ENCODE measurements at regions not wholly inside any gene's neighbourhood (a gene's known extent, or its start where the extent isn't known, plus 50 kb on each side); places are given as distances from the start of the nearest gene placed in this dataset.

GRCh38 chr1:63046539-63046938 lies 262.6 kb downstream of the ATG4C start:
- no TSS peak for BruUV-seq (replicated peaks)
- Histone ChIP-seq H3K27ac (ENCODE audit: low read depth, low read length, poor library complexity, severe bottlenecking) (no peak overlapping the region), H3K79me2 (ENCODE audit: insufficient read depth, low read depth, low read length) (no peaks in the 10 kb centered on the region), H3K9me2 (ENCODE audit: insufficient read depth, low read length) (no peaks in the 10 kb centered on the region), H2AFZ (ENCODE audit: low read length) (no peak overlapping the region), H3K36me3 (ENCODE audit: insufficient read depth, low read length) (no peaks in the 10 kb centered on the region), H3K9me3 (ENCODE audit: low read length) (no peaks in the 10 kb centered on the region), H3K4me3 (ENCODE audit: low read depth, low read length, poor library complexity, severe bottlenecking) (no peak overlapping the region), H3K4me2 (ENCODE audit: low read length) (no peak overlapping the region), H4K20me1 (ENCODE audit: insufficient read depth, low read length) (no peaks in the 10 kb centered on the region), H3K4me1 (ENCODE audit: insufficient read depth, low read length, poor library complexity, severe bottlenecking) (no peaks in the 10 kb centered on the region)
- TF ChIP-seq CTCF (conservative IDR thresholded peaks at IDR 0.05; ENCODE audit: low read length) (no peak), EZH2phosphoT487 (IDR thresholded peaks at IDR 0.05; ENCODE audit: borderline replicate concordance, low read depth, low read length) (no peak)
- CTCF ChIA-PET (ENCODE audit: unreplicated experiment) = no interaction called here
- POLR2A ChIA-PET = interaction anchor here (1.0 kb wide), 1 partner anchor 155 kb away, joined by 3 read pairs; no protein-coding TSS in a partner anchor
- intact Hi-C loops (cut with micrococcal nuclease; ENCODE audit: unreplicated experiment) = no loop called here
- no peak for DNase-seq (ENCODE audit: low spot score)

GRCh38 chr1:63049135-63049534 lies 265.2 kb downstream of the ATG4C start:
- ChIA-PET POLR2A (no interaction called here), CTCF (ENCODE audit: unreplicated experiment) (no interaction called here)
- H2AFZ ChIP-seq (ENCODE audit: low read length) = no peak overlapping the region
- no peak for DNase-seq (ENCODE audit: low spot score)
- no peak overlapping the region for H3K4me2 ChIP-seq (ENCODE audit: low read length)
- H3K9me3 ChIP-seq (ENCODE audit: low read length) = no peaks in the 10 kb centered on the region
- no peaks in the 10 kb centered on the region for H3K79me2 ChIP-seq (ENCODE audit: insufficient read depth, low read depth, low read length)
- no peaks in the 10 kb centered on the region for H3K4me1 ChIP-seq (ENCODE audit: insufficient read depth, low read length, poor library complexity, severe bottlenecking)
- intact Hi-C loops (cut with micrococcal nuclease; ENCODE audit: unreplicated experiment) = no loop called here
- H3K4me3 ChIP-seq (ENCODE audit: low read depth, low read length, poor library complexity, severe bottlenecking) = no peak overlapping the region
- no peaks in the 10 kb centered on the region for H3K36me3 ChIP-seq (ENCODE audit: insufficient read depth, low read length)
- H3K27ac ChIP-seq (ENCODE audit: low read depth, low read length, poor library complexity, severe bottlenecking) = no peak overlapping the region
- no peaks in the 10 kb centered on the region for H3K9me2 ChIP-seq (ENCODE audit: insufficient read depth, low read length)
- TF ChIP-seq EZH2phosphoT487 (IDR thresholded peaks at IDR 0.05; ENCODE audit: borderline replicate concordance, low read depth, low read length) (no peak), CTCF (conservative IDR thresholded peaks at IDR 0.05; ENCODE audit: low read length) (no peak)
- BruUV-seq (replicated peaks) = no TSS peak
- no peaks in the 10 kb centered on the region for H4K20me1 ChIP-seq (ENCODE audit: insufficient read depth, low read length)

- POLR2A ChIA-PET = no interaction called here
- TF ChIP-seq EZH2phosphoT487 (IDR thresholded peaks at IDR 0.05; ENCODE audit: borderline replicate concordance, low read depth, low read length) = no peak
- TF ChIP-seq CTCF (conservative IDR thresholded peaks at IDR 0.05; ENCODE audit: low read length) = no peak
- H3K9me3 ChIP-seq (ENCODE audit: low read length) = no peaks in the 10 kb centered on the region
Observed at GRCh38 chr1:63051356-63051755, 267.4 kb downstream of the ATG4C start.

More at GRCh38 chr1:63051356-63051755, 267.4 kb downstream of the ATG4C start:
- H3K36me3 ChIP-seq (ENCODE audit: insufficient read depth, low read length) = no peaks in the 10 kb centered on the region
- no peaks in the 10 kb centered on the region for H3K9me2 ChIP-seq (ENCODE audit: insufficient read depth, low read length)
- H3K27ac ChIP-seq (ENCODE audit: low read depth, low read length, poor library complexity, severe bottlenecking) = no peak overlapping the region
- H3K4me2 ChIP-seq (ENCODE audit: low read length) = no peak overlapping the region
- no peaks in the 10 kb centered on the region for H4K20me1 ChIP-seq (ENCODE audit: insufficient read depth, low read length)
- intact Hi-C loops (cut with micrococcal nuclease; ENCODE audit: unreplicated experiment) = no loop called here
- no TSS peak for BruUV-seq (replicated peaks)
- CTCF ChIA-PET (ENCODE audit: unreplicated experiment) = no interaction called here
- H3K79me2 ChIP-seq (ENCODE audit: insufficient read depth, low read depth, low read length) = no peaks in the 10 kb centered on the region
- H3K4me1 ChIP-seq (ENCODE audit: insufficient read depth, low read length, poor library complexity, severe bottlenecking) = no peaks in the 10 kb centered on the region
- H2AFZ ChIP-seq (ENCODE audit: low read length) = no peak overlapping the region
- DNase-seq (ENCODE audit: low spot score) = no peak
- H3K4me3 ChIP-seq (ENCODE audit: low read depth, low read length, poor library complexity, severe bottlenecking) = no peak overlapping the region

Data from OCI-LY7 (cell line).